Pancreas (tissue), 10 donors: ENCODE measurements at regions not wholly inside any gene's neighbourhood (a gene's known extent, or its start where the extent isn't known, plus 50 kb on each side); places are given as distances from the start of the nearest gene placed in this dataset.

Source experiments
- ATAC-seq, 4 donors: fragments of 200-7000 bp; cut with Tn5 transposase; one replicate each; pipeline versions ENCODE4 v1.8.0 to v1.9.1; 2020; ENCODE audit warnings: mild to moderate bottlenecking in 4 of 4, moderate library complexity in 4 of 4
- DNase-seq, 6 donors: peaks; one replicate each; pipeline ENCODE4 v3.0.0-alpha.2; 2020
- FAIRE-seq: peaks from 2 replicates; lab custom pipeline; 2012; peaks lifted over from hg19 to GRCh38; lab: Jason Lieb, UNC
- H3K27ac ChIP-seq, 4 donors: fragments of 200-600 bp; sonication (generic); 1 replicate in 3 of 4; 2 replicates in 1 of 4; pipeline versions ENCODE4 v1.5.0 to v1.8.0; 2020
- H3K27me3 ChIP-seq, 4 donors: fragments of 200-600 bp; one replicate each; pipeline ENCODE4 v1.8.0; 2021
- H3K36me3 ChIP-seq, 3 donors: fragments of 200-600 bp; sonication (generic) in 1 of 3; one replicate each; pipeline versions ENCODE4 v1.5.0 to v1.8.0; 2020 to 2021
- H3K4me1 ChIP-seq, 3 donors: fragments of 200-600 bp; one replicate each; pipeline ENCODE4 v1.8.0; 2021
- H3K4me3 ChIP-seq, 4 donors: fragments of 200-600 bp; sonication (generic) in 2 of 4; one replicate each; pipeline versions ENCODE4 v1.5.0 to v1.8.0; 2020 to 2021
- H3K9me3 ChIP-seq, 4 donors: fragments of 200-600 bp; one replicate each; pipeline ENCODE4 v1.8.0; 2021
- WGBS, 2 donors: extraction: QIAGEN DNeasy Blood & Tissue Kit; methylation state at CpG; one replicate each; pipeline ENCODE4 v1.1.7; 2013; 5-methylcytosine and 5-hydroxymethylcytosine counted together
- intact Hi-C, 3 donors: fragments of 100-400 bp; cut with DNase I; formaldehyde crosslinking; loops; one replicate each; pipeline versions ENCODE4 v1.11.1 to v1.14.2; 2022
- TF ChIP-seq, protein P1 (sequence below), 4 donors: fragments of 200-600 bp; sonication (generic) in 3 of 4; IDR thresholded peaks; one replicate each; pipeline versions ENCODE4 v1.5.0 to v1.8.0; 2021; ENCODE audit warnings: antibody characterized with exemption in 4 of 4
- donor health status: healthy with polysubstance abuse.
- donor health status: DM: no; HTN: no; CAD: no; lungs with moderate emphysema.
- donor health status: DM: no; HTN: no; CAD: no.
- donor health status: control.
- donor health status: control.
- donor health status: Bipolar disorder and iron deficiency.
- donor health status: DM: yes; HTN: yes; CAD: no.
- donor health status: DM: no; HTN: no; CAD: no.
- donor health status: DM: no; HTN: no; CAD: no.
- donor health status: DM: yes; HTN: yes; CAD: no.

DNA sequence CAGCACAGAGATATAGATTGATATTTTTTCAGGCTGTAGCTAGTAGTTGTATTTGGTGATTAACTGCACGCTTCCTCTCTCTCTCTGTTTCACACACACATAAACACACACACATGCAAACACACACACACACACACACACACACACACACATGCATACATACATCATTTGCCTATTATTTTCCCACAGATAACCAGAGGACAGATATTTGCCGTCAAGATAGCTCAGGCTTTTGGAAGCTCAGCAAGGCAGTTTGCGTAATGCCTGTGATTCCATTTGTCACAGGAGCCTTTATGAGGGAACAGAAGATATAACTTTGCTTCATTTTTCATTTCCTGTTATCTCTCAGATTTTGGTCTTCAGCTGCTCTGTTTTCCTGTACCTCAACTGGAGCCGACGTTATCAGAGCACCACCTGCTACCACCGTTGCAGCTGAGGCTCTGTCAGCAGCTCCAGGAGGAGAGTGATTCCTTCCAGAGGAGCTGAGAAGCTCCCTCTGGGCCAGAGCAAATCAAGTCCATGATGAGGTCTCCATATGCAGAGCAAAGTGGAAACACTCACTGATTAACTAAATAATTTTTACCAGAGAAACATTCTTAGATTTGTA is 341.9 kb upstream of the PIK3C3 start:
- H3K36me3 ChIP-seq: no peaks in the 10 kb centered on the region
- H3K9me3 ChIP-seq: no peaks in the 10 kb centered on the region
- no peak overlapping the region for H3K27ac ChIP-seq
- H3K4me1 ChIP-seq: no peaks in the 10 kb centered on the region
- 37 to 45% methylated on average over 6 of the region's 6 CpGs for WGBS, 2 donors
- no peaks in the 10 kb centered on the region for H3K27me3 ChIP-seq
- FAIRE-seq (no peak), DNase-seq (no peak), ATAC-seq (no peak)
- intact Hi-C loops: no loop called here
- H3K4me3 ChIP-seq: no peak overlapping the region
- TF ChIP-seq, protein P1, sequence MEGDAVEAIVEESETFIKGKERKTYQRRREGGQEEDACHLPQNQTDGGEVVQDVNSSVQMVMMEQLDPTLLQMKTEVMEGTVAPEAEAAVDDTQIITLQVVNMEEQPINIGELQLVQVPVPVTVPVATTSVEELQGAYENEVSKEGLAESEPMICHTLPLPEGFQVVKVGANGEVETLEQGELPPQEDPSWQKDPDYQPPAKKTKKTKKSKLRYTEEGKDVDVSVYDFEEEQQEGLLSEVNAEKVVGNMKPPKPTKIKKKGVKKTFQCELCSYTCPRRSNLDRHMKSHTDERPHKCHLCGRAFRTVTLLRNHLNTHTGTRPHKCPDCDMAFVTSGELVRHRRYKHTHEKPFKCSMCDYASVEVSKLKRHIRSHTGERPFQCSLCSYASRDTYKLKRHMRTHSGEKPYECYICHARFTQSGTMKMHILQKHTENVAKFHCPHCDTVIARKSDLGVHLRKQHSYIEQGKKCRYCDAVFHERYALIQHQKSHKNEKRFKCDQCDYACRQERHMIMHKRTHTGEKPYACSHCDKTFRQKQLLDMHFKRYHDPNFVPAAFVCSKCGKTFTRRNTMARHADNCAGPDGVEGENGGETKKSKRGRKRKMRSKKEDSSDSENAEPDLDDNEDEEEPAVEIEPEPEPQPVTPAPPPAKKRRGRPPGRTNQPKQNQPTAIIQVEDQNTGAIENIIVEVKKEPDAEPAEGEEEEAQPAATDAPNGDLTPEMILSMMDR (IDR thresholded peaks at IDR 0.05): no peak

DNA sequence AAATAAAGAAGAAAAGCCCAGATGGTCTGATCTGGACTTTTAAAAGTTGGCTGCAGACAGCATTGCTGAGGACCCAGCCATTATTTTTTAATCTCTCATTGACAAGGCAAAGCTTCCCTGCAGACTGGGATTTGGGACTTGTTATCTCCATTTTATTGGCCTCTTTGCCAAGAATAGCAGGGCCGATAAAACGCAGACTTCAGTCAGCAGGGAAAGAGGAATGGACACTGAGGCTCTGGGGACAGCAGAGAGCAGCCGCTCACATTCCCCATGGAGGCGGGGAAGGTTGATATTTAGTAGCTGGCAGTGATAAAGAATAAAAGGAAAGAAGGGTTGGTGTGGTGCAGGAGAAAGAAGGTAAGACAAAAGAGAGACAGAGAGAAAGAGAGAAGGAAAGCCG is 350.1 kb upstream of the PIK3C3 start:
- no peak for DNase-seq
- intact Hi-C loops: no loop called here
- H3K27ac ChIP-seq: no peak overlapping the region
- no peaks in the 10 kb centered on the region for H3K36me3 ChIP-seq
- H3K4me1 ChIP-seq: no peaks in the 10 kb centered on the region
- TF ChIP-seq, protein P1 (IDR thresholded peaks at IDR 0.05): no peak
- ATAC-seq: no peak
- no peak for FAIRE-seq
- H3K4me3 ChIP-seq: no peak overlapping the region
- WGBS, 2 donors: 49 to 55% methylated on average over 5 of the region's 5 CpGs
- no peaks in the 10 kb centered on the region for H3K9me3 ChIP-seq
- no peaks in the 10 kb centered on the region for H3K27me3 ChIP-seq

DNA sequence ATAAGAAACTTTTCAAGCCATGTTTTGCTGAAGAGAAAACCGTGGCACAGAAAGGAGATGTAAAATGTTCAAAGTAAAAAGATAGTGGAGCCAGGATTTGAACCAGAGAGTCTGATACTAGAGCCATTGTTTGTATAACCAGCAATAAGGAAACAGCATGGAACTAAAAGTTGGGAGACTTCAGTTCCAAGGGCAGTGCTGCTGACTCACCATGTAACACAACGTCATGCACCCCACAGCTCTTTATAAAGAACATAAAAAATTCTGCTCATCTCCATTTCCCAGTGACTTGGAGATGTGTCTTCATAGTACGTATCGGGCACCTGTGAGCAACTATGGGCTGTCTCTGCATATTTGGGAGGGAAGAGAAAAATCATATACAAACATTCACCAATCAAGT is 353.0 kb upstream of the PIK3C3 start:
- no peaks in the 10 kb centered on the region for H3K4me1 ChIP-seq
- intact Hi-C loops: no loop called here
- FAIRE-seq (no peak), ATAC-seq (no peak), DNase-seq (no peak)
- no peaks in the 10 kb centered on the region for H3K9me3 ChIP-seq
- 61 to 66% methylated on average over 4 of the region's 4 CpGs for WGBS, 2 donors
- no peak overlapping the region for H3K27ac ChIP-seq
- no peak overlapping the region for H3K4me3 ChIP-seq
- no peaks in the 10 kb centered on the region for H3K27me3 ChIP-seq
- no peaks in the 10 kb centered on the region for H3K36me3 ChIP-seq
- TF ChIP-seq, protein P1 (IDR thresholded peaks at IDR 0.05): no peak

DNA sequence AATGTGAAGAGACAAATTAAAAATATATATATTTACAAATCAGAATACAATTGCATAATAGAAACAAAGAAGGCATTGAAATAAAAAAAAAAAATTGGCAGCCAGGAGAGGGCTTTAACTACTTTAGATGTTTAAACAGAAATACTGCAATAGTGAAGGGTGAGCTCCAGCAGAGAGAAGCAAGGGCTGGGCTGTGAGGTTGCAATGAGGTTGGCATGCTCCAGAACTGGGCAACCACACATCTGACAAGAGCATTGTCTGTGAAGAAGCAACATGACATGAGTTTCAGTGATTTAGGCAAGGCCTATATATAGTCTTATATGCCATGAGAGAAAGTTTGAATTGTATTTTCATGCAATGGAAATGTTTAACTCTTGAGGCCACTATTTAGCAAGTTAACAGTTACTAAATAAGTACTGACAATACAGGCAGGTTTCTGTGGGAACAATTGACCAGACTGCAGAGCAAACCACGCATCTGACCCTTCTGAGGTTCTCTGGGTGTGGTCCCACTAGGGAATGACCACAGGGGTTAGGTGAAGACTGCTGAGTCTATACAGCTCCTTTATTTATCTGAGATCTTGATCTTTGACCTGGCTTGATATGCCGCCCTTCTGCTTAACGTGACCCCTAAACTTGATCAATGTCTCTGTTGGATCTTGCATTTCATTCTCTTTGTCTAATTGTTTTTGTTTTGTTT is 354.2 kb upstream of the PIK3C3 start:
- FAIRE-seq: no peak
- Histone ChIP-seq H3K9me3 (no peaks in the 10 kb centered on the region), H3K4me1 (no peaks in the 10 kb centered on the region), H3K4me3 (no peak overlapping the region), H3K36me3 (no peaks in the 10 kb centered on the region), H3K27me3 (no peaks in the 10 kb centered on the region), H3K27ac (no peak overlapping the region)
- ATAC-seq: no peak
- DNase-seq: no peak
- TF ChIP-seq, protein P1 (IDR thresholded peaks at IDR 0.05): no peak
- intact Hi-C loops: no loop called here
- WGBS, 2 donors: 52 to 69% methylated on average over 3 of the region's 3 CpGs

DNA sequence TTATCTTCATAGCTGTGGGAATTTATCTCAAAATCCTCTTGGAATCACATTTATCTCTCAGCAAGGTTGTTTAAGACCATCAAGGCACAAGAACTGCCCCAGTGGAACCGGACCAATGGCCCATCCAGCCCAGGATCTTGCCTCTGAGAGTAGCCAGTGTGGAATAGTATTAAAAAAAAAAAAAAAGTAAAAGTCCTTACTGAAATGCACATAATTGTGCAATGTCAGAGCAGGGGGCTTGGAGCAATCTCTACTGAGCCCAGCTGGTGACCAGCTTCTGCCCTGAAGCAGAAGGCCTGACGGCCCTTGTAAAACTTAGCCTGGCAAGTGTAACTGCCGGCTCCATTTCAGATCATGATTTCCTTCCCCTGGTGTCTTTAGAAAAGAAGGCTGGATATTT is 355.6 kb upstream of the PIK3C3 start:
- TF ChIP-seq, protein P1 (IDR thresholded peaks at IDR 0.05): no peak
- Histone ChIP-seq H3K9me3 (no peaks in the 10 kb centered on the region), H3K27me3 (no peaks in the 10 kb centered on the region), H3K27ac (no peak overlapping the region), H3K4me3 (no peak overlapping the region), H3K4me1 (no peaks in the 10 kb centered on the region), H3K36me3 (no peaks in the 10 kb centered on the region)
- intact Hi-C loops: no loop called here
- 66 to 84% methylated on average over 3 of the region's 3 CpGs for WGBS, 2 donors
- FAIRE-seq (no peak), DNase-seq (no peak), ATAC-seq (no peak)
